CD4-positive, alpha-beta T cell (primary cell): ENCODE measurements at regions not wholly inside any gene's neighbourhood (a gene's known extent, or its start where the extent isn't known, plus 50 kb on each side); places are given as distances from the start of the nearest gene placed in this dataset.
"Not testable (repeated sequence)": the region's sequence is repeated elsewhere in the genome, so short reads cannot be mapped to it uniquely, and the experiment has no call there.

ENCODE experiments used
- ATAC-seq: fragments of 200-7000 bp; cut with Tn5 transposase; one replicate; pipeline ENCODE4 v1.10.0; 2022; ENCODE audit warnings: mild to moderate bottlenecking; ENCODE audit not compliant: poor library complexity
- CTCF ChIA-PET: fragments of 350-600 bp; sonication (Branson Sonifier 250); formaldehyde crosslinking; loops from one replicate; lab custom pipeline; 2021; ENCODE audit warnings: antibody characterized with exemption, inconsistent platforms; lab: Charles Lee
- POLR2A ChIA-PET: fragments of 350-600 bp; sonication (Branson Sonifier 250); formaldehyde crosslinking; loops from one replicate; lab custom pipeline; 2021; ENCODE audit warnings: antibody characterized with exemption, inconsistent platforms; lab: Charles Lee
- DNase-seq, 14 experiments: peaks; one replicate each; pipeline ENCODE4 v3.0.0-alpha.2; 2013 to 2020; ENCODE audit warnings: mixed read lengths in 2 of 14
- H3K27ac ChIP-seq, 2 donors: one replicate each; pipeline versions ENCODE4 v1.5.1 to v1.7.0; 2013; ENCODE audit warnings: low read length in 2 of 2, low read depth in 1 of 2, mild to moderate bottlenecking in 1 of 2
- H3K27me3 ChIP-seq, 2 experiments: 1 replicate in 1 of 2; 2 replicates in 1 of 2; pipeline versions ENCODE4 v1.6.1 to v1.7.0; 2013; ENCODE audit warnings: low read length in 2 of 2, control low read depth in 1 of 2, mild to moderate bottlenecking in 1 of 2, moderate library complexity in 1 of 2; ENCODE audit not compliant: insufficient read depth in 2 of 2, control insufficient read depth in 1 of 2
- H3K36me3 ChIP-seq: one replicate; pipeline ENCODE4 v1.6.1; 2013; ENCODE audit warnings: low read length, control low read depth; ENCODE audit not compliant: insufficient read depth
- H3K4me1 ChIP-seq: one replicate; pipeline ENCODE4 v1.6.1; 2013; ENCODE audit warnings: low read length, control low read depth; ENCODE audit not compliant: insufficient read depth
- H3K4me3 ChIP-seq: one replicate; pipeline ENCODE4 v1.5.1; 2013; ENCODE audit warnings: mild to moderate bottlenecking, low read length, moderate library complexity
- H3K9me3 ChIP-seq, 2 experiments: 1 replicate in 1 of 2; 2 replicates in 1 of 2; pipeline versions ENCODE4 v1.6.1 to v1.7.0; 2013; ENCODE audit warnings: low read length in 2 of 2, mild to moderate bottlenecking in 2 of 2, control low read depth in 1 of 2, moderate library complexity in 1 of 2; ENCODE audit not compliant: control insufficient read depth in 1 of 2, insufficient read depth in 1 of 2
- H3K27ac Mint-ChIP-seq: one replicate; pipeline ENCODE4 v1.8.0; 2020; ENCODE audit warnings: mixed read lengths
- H3K27me3 Mint-ChIP-seq: one replicate; pipeline ENCODE4 v1.8.0; 2021; ENCODE audit warnings: mixed read lengths
- H3K36me3 Mint-ChIP-seq: one replicate; pipeline ENCODE4 v1.8.0; 2021; ENCODE audit warnings: low read depth, mixed read lengths
- H3K4me1 Mint-ChIP-seq: one replicate; pipeline ENCODE4 v1.8.0; 2021; ENCODE audit warnings: low read depth, mixed read lengths
- H3K4me3 Mint-ChIP-seq: one replicate; pipeline ENCODE4 v1.8.0; 2020; ENCODE audit warnings: mild to moderate bottlenecking, mixed read lengths
- H3K9me3 Mint-ChIP-seq: one replicate; pipeline ENCODE4 v1.8.0; 2020; ENCODE audit warnings: mixed read lengths
- intact Hi-C, 2 experiments: fragments of 100-400 bp; cut with DNase I in 1 of 2; cut with micrococcal nuclease in 1 of 2; formaldehyde crosslinking; loops; one replicate each; pipeline versions ENCODE4 v1.15.1 to v1.9.0; 2023 to 2025; cut with DNase I, micrococcal nuclease

DNA sequence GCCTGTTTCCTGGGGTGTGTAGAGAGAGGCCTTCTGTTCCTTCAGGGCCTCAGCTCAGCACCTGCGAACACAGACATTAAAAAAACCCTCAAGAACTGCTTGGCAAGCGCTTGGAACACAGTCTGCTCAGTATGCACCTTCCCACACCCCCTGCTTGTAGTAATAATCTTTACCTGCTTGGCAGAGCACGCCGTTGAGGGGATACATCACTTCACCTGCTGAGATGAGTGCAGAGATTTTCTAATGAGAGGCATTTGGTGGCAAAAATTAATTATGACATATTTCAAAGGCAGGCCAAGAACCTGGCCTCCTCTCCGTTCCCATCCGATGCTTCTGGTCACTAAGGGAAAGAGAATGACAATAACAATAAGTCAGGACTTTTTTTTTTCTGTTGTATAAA, 93.4 kb upstream of the DPP6 start:
- H3K4me3 Mint-ChIP-seq, H3K27ac ChIP-seq, H3K4me1 ChIP-seq, H3K36me3 ChIP-seq, H3K36me3 Mint-ChIP-seq, H3K9me3 Mint-ChIP-seq, H3K9me3 ChIP-seq, intact Hi-C loops, DNase-seq, CTCF ChIA-PET, H3K27me3 Mint-ChIP-seq, H3K27me3 ChIP-seq, ATAC-seq, H3K4me3 ChIP-seq, H3K27ac Mint-ChIP-seq, POLR2A ChIA-PET, H3K4me1 Mint-ChIP-seq: not testable (repeated sequence)

DNA sequence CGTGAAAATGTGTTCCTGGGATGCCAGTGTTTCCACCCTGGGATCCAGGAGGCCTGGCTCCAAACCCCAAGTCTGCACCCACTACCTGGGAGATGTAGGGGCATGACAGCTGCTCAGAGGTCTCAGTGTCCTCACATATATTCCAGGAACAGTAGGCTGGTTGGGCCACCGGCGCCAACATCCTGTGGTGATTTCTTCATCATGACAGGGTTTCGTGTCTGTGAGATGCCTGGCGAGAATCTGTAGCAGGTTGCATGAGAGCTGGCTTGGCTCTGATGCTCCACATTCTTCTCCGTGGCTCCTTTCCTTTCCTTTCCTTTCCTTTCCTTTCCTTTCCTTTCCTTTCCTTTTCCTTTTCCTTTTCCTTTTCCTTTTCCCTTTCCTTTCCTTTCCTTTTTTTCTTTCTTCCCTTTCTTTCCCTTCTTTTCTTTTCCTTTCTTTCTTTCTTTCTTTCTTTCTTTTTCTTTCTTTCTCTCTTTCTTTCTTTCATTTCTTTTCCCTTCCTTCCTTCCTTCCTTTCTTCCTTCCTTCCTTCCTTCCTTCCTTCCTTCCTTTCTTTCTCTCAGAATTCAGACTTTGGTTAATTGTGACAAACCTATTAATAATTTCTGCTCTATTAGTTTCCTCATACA, 87.6 kb upstream of the DPP6 start:
- H3K36me3 Mint-ChIP-seq, ATAC-seq, H3K4me1 Mint-ChIP-seq, H3K9me3 Mint-ChIP-seq, H3K4me3 Mint-ChIP-seq, H3K4me1 ChIP-seq, H3K27ac ChIP-seq, intact Hi-C loops, H3K27ac Mint-ChIP-seq, CTCF ChIA-PET, POLR2A ChIA-PET, H3K27me3 ChIP-seq, H3K27me3 Mint-ChIP-seq, H3K9me3 ChIP-seq, DNase-seq, H3K36me3 ChIP-seq, H3K4me3 ChIP-seq: not testable (repeated sequence)

DNA sequence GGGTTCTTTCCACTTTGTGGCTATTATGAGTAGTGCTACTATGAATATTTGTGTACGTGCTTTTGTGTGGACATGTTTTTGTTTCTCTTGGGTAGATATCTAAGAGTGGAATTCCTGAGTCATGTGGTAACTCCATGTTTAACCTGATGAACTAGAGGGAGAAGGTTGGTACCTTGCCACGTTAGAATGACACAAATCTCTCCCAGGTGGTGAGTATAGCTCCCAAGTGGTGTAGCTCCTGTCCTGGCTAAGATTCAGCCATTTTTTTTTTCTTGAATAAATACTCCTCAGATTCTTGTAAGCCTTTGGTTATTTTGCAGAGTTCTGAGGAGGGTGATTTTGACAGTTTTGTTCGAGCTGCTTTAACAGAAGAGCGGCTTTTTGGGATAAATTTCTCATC, 83.2 kb upstream of the DPP6 start:
- H3K4me3 Mint-ChIP-seq, H3K27ac Mint-ChIP-seq, H3K4me1 Mint-ChIP-seq, CTCF ChIA-PET, H3K4me1 ChIP-seq, intact Hi-C loops, H3K36me3 Mint-ChIP-seq, H3K9me3 Mint-ChIP-seq, H3K27ac ChIP-seq, H3K27me3 Mint-ChIP-seq, POLR2A ChIA-PET, H3K36me3 ChIP-seq, H3K4me3 ChIP-seq, ATAC-seq, DNase-seq, H3K27me3 ChIP-seq, H3K9me3 ChIP-seq: not testable (repeated sequence)

DNA sequence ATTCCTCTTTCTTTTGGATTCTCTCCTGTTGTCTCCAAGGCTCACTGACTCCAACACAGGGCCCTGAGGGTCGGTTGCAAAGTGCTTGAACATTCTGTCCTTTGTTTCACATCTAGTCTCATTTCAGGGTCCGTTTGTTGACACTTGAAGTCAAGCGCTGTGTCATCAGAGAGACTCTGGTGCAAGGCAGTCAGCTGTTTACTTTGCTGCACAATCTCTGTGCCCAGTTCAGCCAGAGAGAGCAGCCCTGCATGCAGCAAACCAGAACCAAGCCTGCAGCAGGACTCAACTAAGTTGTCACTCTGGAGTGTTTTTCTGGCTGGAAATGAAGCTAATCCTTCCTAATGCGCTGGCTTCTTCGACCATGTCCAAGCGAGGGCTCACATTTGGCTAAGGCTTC, 77.6 kb upstream of the DPP6 start:
- H3K9me3 ChIP-seq, H3K9me3 Mint-ChIP-seq, CTCF ChIA-PET, H3K27ac ChIP-seq, POLR2A ChIA-PET, H3K36me3 ChIP-seq, DNase-seq, H3K27me3 Mint-ChIP-seq, H3K36me3 Mint-ChIP-seq, ATAC-seq, H3K4me3 ChIP-seq, H3K27ac Mint-ChIP-seq, H3K27me3 ChIP-seq, intact Hi-C loops, H3K4me3 Mint-ChIP-seq, H3K4me1 Mint-ChIP-seq, H3K4me1 ChIP-seq: not testable (repeated sequence)

DNA sequence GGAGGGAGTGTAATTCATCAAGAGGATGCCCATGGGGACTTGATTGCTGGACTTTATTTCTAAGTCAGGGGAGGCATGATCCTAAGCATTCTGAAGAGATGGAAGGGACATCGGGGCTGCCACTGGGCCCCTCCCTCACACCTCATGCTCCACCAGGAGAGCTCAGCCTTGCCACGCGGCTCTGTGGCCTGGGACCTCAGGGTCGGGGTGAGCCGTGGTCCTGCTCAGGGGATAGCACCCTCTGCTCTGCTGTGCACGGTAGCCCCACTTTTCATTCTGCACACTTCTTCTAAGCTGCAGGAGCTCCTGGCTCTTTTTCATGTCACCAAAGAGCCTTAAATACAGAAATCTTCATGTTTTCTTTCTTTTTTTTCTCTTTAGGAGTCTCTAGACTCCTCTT, 75.5 kb upstream of the DPP6 start:
- CTCF ChIA-PET, H3K9me3 ChIP-seq, H3K4me3 Mint-ChIP-seq, H3K4me3 ChIP-seq, ATAC-seq, H3K9me3 Mint-ChIP-seq, intact Hi-C loops, POLR2A ChIA-PET, H3K27me3 Mint-ChIP-seq, H3K27ac Mint-ChIP-seq, H3K4me1 Mint-ChIP-seq, H3K27me3 ChIP-seq, H3K27ac ChIP-seq, H3K36me3 ChIP-seq, H3K4me1 ChIP-seq, DNase-seq, H3K36me3 Mint-ChIP-seq: not testable (repeated sequence)

DNA sequence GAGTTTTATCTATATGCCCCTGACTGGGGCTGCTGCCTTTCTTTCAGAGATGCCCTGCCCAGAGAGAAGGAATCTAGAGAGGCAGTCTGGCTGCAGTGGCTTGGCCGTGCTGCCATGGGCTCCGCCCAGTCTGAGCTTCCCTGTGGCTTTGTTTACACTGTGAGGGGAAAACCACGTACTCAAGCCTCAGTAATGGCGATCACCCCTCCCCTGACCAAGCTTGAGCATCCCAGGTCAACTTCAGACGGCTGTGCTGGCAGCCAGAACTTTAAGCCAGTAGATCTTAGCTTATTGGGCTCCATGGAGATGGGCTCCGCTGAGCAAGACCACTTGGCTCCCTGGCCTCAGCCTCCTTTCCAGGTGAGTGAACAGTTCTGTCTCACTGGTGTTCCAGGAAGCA, 69.0 kb upstream of the DPP6 start:
- H3K36me3 ChIP-seq, H3K4me1 ChIP-seq, H3K4me3 Mint-ChIP-seq, DNase-seq, H3K27ac Mint-ChIP-seq, H3K36me3 Mint-ChIP-seq, ATAC-seq, POLR2A ChIA-PET, H3K9me3 ChIP-seq, H3K4me1 Mint-ChIP-seq, H3K4me3 ChIP-seq, H3K27ac ChIP-seq, H3K27me3 ChIP-seq, H3K27me3 Mint-ChIP-seq, intact Hi-C loops, CTCF ChIA-PET, H3K9me3 Mint-ChIP-seq: not testable (repeated sequence)

DNA sequence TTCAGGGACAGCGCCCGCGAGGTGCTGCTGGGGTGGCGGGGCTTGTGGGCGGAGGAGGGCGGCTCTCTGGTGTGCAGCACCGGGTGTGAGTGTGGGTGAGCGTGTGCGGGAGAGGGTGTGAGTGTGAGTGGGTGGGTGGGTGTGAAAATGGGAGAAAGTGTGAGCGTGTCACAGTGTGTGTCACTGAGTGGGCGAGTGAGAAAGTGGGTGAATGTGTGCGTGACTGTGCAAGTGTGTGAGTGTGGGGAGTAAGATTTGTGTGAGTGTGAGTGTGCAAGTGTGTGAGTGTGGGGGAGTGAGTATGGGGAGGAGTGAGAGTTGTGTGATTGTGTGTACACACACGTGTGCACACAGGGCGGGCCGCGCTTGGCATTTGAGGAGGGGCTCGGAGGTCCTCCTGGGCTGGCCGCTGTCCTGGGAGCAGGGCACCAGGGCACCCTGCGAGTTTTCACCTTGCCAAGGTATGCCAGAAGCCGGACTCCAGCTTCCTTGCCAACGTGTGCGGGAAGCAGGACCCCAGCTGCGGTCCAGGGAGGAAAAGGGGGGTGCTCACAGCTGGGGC, 63.1 kb upstream of the DPP6 start:
- H3K9me3 Mint-ChIP-seq, H3K9me3 ChIP-seq, POLR2A ChIA-PET, H3K4me3 ChIP-seq, intact Hi-C loops, H3K27ac ChIP-seq, CTCF ChIA-PET, H3K4me3 Mint-ChIP-seq, H3K36me3 Mint-ChIP-seq, H3K4me1 ChIP-seq, H3K27me3 Mint-ChIP-seq, H3K36me3 ChIP-seq, ATAC-seq, H3K4me1 Mint-ChIP-seq, H3K27ac Mint-ChIP-seq, DNase-seq, H3K27me3 ChIP-seq: not testable (repeated sequence)
